Activated CD4-positive, alpha-beta T cell treated with anti-CD3 and anti-CD28 coated beads, Interleukin-10, Interleukin-2, amounts not matched to agents 100 ng/mL and 50 ng/mL, durations not matched to agents 16 hours and 8 hours (primary cell): ENCODE measurements at regions not wholly inside any gene's neighbourhood (a gene's known extent, or its start where the extent isn't known, plus 50 kb on each side); places are given as distances from the start of the nearest gene placed in this dataset.

Experiments used
- DNase-seq: peaks from one replicate; pipeline ENCODE4 v3.0.0-alpha.2; 2020

GRCh38 chr12:30074916-30075315 is 291.2 kb upstream of the TMTC1 start:
- no peak for DNase-seq

GRCh38 chr12:30072824-30073223 is 289.1 kb upstream of the TMTC1 start:
- DNase-seq, result no peak

- no peak for DNase-seq
These were observed 283.4 kb upstream of the TMTC1 start for GRCh38 chr12:30067146-30067545.

GRCh38 chr12:30064906-30065305 is 281.2 kb upstream of the TMTC1 start:
- DNase-seq, result no peak

- no peak for DNase-seq
These were observed 279.7 kb upstream of the TMTC1 start for GRCh38 chr12:30063435-30063945.

- DNase-seq, result no peak
These were observed 264.6 kb upstream of the TMTC1 start for GRCh38 chr12:30048371-30048770.

- DNase-seq, result no peak
These were observed 263.9 kb upstream of the TMTC1 start for GRCh38 chr12:30047516-30048254.

GRCh38 chr12:30046376-30046775 is 262.6 kb upstream of the TMTC1 start:
- DNase-seq, result no peak

- no peak for DNase-seq
These were observed 261.4 kb upstream of the TMTC1 start for GRCh38 chr12:30045171-30045570.

GRCh38 chr12:30044206-30044605 is 260.5 kb upstream of the TMTC1 start:
- DNase-seq, result no peak

- no peak for DNase-seq
These were observed 259.6 kb upstream of the TMTC1 start for GRCh38 chr12:30043151-30043847.

- DNase-seq, result no peak
These were observed 257.4 kb upstream of the TMTC1 start for GRCh38 chr12:30041096-30041495.

GRCh38 chr12:30030693-30031374 is 247.1 kb upstream of the TMTC1 start:
- no peak for DNase-seq

GRCh38 chr12:30026621-30027234 is 243.0 kb upstream of the TMTC1 start:
- no peak for DNase-seq

GRCh38 chr12:30025317-30025716 is 241.6 kb upstream of the TMTC1 start:
- DNase-seq, result no peak

- DNase-seq, result no peak
These were observed 239.4 kb upstream of the TMTC1 start for GRCh38 chr12:30023186-30023585.

- DNase-seq, result no peak
These were observed 237.5 kb upstream of the TMTC1 start for GRCh38 chr12:30021051-30021833.

- no peak for DNase-seq
These were observed 235.8 kb upstream of the TMTC1 start for GRCh38 chr12:30019366-30020140.

GRCh38 chr12:30016540-30017055 is 232.9 kb upstream of the TMTC1 start:
- no peak for DNase-seq

- DNase-seq, result no peak
These were observed 232.0 kb upstream of the TMTC1 start for GRCh38 chr12:30015631-30016337.

GRCh38 chr12:30014991-30015390 is 231.2 kb upstream of the TMTC1 start:
- no peak for DNase-seq
